NOMO-1 treated with dmso at 0.1 percent for 144 hours (cell line): ENCODE measurements at regions not wholly inside any gene's neighbourhood (a gene's known extent, or its start where the extent isn't known, plus 50 kb on each side); places are given as distances from the start of the nearest gene placed in this dataset.
A peak's percentile ranks its signal among the peaks of the same experiment; 100 is the strongest.

ENCODE experiments used
- DNase-seq: peaks from one replicate; lab custom pipeline; 2025; ENCODE audit not compliant: unreplicated experiment; lab: John Stamatoyannopoulos, UW

GRCh38 chr3:72462595-72463011 is 385.6 kb downstream of the SHQ1 start:
- no peak for DNase-seq

GRCh38 chr3:72461787-72462186 is 386.5 kb downstream of the SHQ1 start:
- DNase-seq = no peak

GRCh38 chr3:72460205-72461174 is 387.8 kb downstream of the SHQ1 start:
- DNase-seq = no peak

DNA sequence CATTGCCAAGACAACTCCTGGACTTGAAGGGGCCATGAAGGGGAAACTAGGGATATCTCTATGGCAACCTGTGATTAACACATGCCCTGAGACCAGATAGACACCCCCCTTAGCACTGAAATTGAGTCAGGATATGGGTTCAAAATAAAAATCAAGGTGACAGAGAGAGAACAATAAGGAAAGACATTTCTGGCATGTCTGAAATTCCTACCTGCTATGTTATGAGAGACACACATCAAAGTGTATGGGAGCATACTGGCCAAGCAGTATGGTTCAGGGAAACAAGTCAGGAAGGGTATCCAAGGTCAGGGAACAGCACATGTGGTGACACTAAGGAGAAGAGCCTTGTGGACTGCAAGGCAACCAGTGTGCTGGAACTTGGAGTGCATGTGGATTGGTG is 388.7 kb downstream of the SHQ1 start:
- no peak for DNase-seq

GRCh38 chr3:72458375-72458774 is 389.9 kb downstream of the SHQ1 start:
- DNase-seq = no peak

DNA sequence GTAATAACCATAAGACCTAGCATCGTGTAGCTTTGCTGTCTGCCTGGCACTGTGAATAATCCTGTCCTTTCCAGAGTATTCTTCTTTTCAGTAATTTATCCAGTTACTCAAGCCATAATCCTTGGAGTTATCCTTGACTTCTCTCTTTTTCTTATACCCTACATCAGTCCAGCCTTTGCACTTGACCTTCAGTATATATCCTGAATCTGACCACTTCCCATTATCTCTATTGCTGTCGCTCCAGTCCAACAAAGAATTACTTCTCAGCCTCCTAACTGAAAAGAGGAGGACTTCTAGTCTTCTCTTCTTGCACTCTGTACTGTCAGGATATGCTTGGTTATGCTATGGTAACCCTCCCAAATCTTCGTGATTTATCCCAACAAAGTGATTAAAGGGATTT is 393.8 kb downstream of the SHQ1 start:
- DNase-seq = no peak

DNA sequence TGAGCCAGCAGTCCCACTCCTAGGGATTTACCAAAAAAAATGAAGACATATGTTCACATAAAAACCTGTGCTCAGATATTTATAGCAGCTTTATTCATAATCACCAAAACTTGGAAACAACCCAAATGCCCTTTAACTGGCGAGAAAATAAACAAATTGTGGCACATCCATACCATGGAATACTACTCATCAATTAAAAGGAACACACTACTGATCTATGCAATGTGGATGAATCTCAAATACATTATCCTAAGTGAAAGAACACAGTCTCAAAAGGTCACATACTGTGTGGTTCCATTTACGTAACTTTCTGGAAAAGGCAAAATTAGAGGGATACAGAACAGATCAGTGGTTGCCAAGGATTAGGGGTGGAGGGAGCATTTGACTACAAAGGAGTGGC is 394.5 kb downstream of the SHQ1 start:
- DNase-seq = no peak

- no peak for DNase-seq
Measured at GRCh38 chr3:72452745-72453144, 395.5 kb downstream of the SHQ1 start.

DNA sequence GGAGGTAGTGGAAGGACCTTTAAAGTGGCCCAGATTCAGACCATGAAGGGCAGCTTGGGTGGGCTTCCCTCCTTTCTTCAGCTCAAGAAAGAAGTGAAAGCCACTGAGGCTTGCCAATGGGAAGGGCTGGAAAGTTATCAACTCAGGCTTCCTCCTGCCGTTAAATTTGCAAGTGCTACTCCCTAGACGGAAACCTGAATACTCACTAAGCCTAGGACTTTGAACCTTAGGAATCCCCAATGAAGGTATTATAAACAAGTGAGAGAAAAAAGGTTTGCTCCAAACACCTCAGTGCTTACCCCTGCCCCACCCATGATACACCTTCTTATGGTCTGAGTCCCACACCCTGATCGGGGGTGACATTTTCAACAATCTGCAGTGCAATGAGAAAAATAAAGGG is 396.4 kb downstream of the SHQ1 start:
- DNase-seq = no peak

GRCh38 chr3:72449551-72449950 is 398.7 kb downstream of the SHQ1 start:
- DNase-seq = no peak

GRCh38 chr3:72448858-72449257 is 399.4 kb downstream of the SHQ1 start:
- no peak for DNase-seq

DNA sequence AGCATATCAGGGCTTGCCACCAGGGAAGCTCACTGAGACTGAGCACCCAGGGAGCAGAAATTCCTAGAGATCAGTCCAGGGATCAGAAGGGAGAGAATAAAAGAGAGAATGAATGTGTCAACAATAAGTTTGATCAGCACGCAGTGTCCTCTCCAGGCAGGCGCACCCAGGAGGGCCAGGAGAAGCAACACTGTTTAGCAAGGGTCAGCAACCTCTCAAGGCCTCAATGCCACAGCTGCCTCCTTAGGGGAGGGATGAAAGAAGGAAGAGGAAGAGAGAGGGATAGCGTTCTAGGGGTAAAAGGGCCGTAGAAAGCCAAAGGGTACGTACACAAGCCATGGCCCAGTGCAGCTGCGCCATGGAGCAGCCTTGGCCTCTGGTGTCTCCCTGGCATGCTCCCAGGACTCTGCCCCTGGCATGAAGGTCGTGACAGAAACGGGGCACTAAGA is 399.8 kb downstream of the SHQ1 start:
- DNase-seq = no peak

GRCh38 chr3:72447059-72447946 is 400.9 kb downstream of the SHQ1 start:
- DNase-seq = peak; percentile 73

GRCh38 chr3:72446218-72447058 is 401.8 kb downstream of the SHQ1 start, which contains the start of gene RYBP:
RYBP (minus strand) TSS chr3:72446621.
- DNase-seq = peak; percentile 57

- DNase-seq = no peak
Measured at GRCh38 chr3:72445827-72446217, 402.4 kb downstream of the SHQ1 start.

DNA sequence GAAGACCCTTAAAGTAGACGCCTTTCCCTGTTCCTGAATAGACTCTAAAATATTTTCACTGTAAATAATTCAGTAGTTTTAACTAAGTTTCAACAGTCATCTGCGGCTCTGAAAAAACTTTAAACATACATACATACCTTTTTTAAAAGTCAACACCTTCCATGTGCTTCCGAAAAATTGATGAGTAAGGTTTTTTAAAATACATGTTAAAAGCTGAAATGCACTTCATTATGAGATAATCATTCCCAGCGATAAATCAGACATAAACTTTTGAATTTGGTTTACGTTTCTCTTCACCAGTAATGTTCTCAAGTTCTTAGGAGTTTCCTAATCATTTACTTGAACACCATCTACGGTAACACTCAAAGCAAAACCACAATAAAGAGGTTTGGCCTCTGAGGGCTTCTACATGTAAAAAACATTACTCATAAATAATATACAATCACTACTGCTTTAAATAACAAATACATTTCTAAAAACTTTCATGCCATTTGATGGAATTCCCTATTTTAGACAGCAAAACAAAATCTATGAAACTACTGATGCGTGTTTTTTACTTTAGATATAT is 403.5 kb downstream of the SHQ1 start:
- no peak for DNase-seq

GRCh38 chr3:72442759-72443158 is 405.5 kb downstream of the SHQ1 start:
- no peak for DNase-seq

DNA sequence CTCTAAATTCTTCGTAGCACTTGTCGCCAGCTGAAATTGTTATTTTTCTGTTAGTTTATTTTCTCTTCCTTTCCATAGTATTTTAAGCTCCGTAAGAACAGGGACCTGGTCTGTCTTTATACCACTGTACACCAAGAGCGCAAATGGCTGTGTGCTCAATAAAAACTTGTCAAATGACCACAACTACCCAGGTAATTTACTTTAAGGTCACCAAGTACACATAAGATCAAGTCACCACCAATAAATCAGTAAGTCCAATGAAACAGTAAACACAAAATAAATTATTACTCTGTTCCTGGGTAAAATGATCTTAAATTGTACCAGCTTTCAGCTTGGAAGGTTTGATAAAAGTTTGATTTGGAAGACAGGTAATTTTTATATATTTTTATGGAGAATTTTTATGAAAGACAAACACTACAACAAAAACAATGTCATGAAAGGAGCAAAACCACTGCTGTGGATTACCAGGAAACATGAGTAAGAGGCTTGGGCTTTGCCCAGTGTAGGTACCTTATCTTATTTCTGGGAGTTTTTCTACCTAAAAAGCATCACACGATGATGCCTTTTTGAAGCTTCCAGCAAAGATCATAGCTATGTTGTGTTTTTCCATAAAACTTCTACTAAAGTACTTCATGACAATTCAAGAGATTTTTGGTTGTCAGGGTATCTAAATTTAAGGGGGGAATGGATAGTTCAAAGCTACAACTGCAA is 406.8 kb downstream of the SHQ1 start:
- no peak for DNase-seq

DNA sequence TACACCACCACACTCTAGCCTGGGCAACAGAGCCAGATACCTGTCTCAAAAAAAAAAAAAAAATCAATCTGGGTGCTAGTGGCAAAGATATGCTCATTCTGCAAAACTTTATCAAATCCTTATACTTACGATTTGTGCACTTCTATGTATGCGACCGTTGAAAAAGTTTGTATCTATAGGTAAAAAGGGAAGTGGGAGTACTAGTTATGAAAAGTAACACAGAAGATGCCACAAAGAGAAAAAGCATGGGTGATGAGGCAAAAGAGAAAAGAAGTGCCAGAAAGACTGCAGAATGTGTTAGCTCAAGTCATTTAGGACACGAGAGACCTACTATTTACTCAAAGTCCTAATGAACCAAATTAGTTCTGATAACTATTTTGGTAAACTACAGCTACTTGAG is 407.8 kb downstream of the SHQ1 start:
- DNase-seq = no peak
